GM19351 (cell line): ENCODE measurements at regions not wholly inside any gene's neighbourhood (a gene's known extent, or its start where the extent isn't known, plus 50 kb on each side); places are given as distances from the start of the nearest gene placed in this dataset.
"Not testable (repeated sequence)": the region's sequence is repeated elsewhere in the genome, so short reads cannot be mapped to it uniquely, and the experiment has no call there.

ENCODE experiments used
- ATAC-seq: cut with Tn5 transposase; IDR thresholded peaks from one replicate; pipeline ENCODE4 v1.9.1; 2021; ENCODE audit warnings: mild to moderate bottlenecking, moderate library complexity; ENCODE audit not compliant: unreplicated experiment

DNA sequence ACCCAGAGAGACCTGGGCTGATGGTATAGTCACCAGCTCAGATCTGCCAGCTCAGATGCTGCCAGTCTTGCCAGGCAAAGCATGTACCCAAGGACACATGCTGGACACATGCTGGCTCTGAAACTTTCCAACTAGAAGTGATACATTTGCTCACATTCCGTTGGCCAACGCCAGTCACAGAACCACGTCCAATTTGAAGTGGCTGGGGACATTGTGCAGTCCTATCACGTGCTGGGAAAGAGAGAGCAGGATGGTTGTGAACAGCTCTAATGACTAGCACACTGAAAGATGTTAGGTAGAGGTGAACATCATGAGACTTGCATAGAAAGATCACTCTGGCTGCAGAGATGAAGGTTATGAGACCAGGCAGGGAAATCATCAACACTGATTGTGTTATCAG lies 308.5 kb upstream of the ROPN1 start:
- ATAC-seq, result no peak

DNA sequence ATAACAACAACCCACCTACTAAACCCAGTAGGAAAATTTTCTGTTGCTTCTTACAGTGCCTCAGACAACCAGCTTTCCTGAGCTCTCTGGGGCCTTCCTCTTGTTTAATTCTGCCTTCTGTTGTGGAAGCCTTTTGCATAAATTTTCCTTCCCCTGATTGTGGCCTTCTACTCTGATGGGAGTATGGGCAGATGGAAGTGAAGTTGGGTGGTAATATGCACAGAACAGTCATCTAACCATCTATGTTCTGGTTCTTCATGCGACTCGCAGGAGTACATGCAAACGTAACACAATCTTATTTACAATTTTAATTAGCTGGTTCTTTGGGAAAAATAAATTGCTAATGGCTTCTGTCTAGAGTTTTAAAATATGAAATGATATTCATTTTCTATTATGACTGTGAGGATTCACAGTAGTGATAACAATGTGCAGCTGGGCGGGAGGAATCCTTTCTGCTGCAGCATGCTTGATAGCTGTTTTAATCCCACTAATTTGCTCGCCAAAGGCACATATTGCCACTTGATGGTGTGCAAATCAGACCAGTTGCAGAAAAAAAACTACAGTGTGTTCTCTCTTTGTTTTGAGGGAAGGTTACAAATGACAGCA lies 311.5 kb upstream of the ROPN1 start:
- ATAC-seq, result no peak

DNA sequence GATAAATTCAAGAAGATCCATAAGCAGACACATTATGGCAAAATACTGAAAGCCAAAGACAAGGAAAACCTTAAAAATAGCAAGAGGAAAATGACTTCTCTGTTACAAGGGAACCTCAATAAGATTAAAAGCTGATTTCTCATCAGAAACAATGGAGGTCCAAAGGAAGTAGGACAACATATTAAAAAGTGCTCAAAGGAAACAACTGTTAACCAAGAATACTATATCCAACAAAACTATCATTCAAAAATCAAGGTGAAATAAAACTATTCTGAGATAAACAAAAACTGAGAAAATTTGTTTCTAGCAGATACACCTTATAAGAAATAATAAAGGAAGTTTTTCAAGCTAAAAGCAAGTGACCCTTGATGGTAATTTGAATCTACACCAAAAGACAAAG lies 314.7 kb upstream of the ROPN1 start:
- ATAC-seq, result no peak

DNA sequence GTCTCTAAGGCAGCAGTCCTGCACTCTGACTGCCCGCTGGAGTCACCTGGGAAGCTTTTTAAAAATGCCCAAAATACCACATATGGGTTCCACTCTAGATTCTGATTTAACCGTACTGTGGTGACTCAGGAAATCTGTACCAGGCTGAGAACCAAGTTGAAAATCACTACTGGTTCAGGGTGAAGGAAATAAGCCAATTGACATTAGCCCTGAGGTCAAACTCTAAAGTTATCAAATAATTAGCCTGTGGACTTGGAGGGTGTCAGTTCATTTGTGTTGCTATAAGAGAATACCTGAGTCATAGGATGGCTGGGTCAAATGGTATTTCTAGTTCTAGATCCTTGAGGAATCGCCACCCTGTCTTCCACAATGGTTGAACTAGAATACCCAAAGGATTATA lies 321.7 kb upstream of the ROPN1 start:
- ATAC-seq, result no peak

DNA sequence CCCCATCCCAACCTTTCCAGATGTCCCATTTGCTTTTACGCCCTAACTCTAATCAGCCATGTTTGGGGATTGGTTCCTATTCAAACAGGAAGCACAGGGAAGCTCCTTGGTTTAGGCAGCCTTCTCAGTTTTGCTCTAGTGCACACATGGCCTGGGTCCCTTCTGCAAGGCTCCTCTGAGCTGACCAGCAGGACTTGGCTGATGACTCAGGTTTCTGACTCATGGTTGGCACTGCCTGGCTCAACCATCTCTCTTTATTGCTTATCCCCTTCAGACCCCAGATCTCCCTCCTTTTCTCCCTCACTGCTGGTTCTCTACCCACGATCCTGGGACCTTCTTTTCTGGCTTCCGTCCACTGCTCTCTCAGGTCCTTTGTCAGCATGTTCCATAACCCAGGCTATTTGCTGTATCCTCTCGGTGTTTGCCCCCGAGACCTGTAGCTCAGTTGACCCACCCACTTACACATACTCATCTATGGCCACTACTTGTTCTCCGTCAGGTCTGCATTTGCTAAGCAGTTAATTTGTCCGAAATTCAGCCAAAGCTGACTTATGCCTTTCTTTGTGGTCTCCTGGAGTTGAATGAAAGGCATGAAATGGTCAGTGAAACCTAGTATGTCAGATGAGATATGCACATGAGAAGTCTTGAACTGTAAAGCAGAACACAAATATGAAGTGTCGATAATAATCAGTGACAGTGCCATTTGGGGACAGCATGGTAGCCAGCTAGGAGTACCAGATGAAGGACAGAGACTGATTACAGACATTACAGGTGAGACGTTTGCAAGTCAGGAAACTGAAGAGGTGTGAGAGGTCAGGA lies 323.5 kb upstream of the ROPN1 start:
- ATAC-seq, result no peak

DNA sequence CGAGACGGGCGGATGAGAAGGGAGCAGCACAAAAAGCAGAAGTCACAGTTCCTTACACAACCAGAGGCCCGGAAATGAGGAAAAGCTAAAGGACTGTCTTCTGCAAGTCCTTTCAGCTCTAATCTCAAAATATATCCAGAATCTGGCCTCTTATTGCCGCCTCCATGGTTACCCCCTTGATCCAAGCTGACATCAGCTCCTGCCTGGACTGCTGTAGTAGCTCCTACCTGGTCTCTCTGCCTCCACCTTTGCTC lies 324.0 kb upstream of the ROPN1 start:
- ATAC-seq, result no peak

DNA sequence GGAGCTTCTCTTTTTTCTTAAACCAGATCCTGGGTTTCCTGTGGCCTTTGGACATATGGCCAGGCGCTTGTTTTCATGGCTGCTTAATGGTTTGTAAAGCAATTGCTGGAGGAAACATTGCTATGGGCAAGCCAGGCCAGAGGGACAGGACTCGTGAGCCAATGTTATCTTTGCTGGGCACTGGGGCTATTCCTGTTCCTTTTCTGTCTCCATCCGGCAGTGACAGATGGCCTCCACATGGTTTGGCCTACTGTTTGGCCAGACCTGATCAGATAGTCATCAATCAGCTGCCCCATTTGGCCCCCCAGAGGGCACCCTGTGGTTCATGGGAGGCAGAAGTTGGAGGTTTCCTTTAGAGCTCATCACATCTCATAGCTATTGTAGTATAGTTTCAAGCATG lies 326.1 kb upstream of the ROPN1 start:
- no peak for ATAC-seq

DNA sequence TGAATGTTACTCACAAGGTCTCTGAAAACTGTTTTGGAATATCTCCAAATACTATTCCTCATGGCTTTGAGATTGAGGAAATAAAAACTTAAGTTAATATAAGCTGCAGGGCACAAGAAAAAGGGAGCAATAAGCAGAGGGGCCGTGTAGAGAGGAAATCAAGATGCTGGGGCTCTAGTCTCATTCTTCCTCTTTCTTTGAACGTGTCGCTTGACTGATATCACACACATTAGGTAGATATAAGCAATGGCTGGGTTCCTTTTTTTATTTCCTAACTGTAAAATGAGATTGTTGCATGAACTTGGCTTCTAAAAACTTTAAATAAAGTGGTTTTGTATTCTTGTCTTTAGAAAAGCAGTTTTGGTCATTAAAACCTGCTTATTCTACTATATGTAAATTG lies 326.7 kb upstream of the ROPN1 start:
- no peak for ATAC-seq

DNA sequence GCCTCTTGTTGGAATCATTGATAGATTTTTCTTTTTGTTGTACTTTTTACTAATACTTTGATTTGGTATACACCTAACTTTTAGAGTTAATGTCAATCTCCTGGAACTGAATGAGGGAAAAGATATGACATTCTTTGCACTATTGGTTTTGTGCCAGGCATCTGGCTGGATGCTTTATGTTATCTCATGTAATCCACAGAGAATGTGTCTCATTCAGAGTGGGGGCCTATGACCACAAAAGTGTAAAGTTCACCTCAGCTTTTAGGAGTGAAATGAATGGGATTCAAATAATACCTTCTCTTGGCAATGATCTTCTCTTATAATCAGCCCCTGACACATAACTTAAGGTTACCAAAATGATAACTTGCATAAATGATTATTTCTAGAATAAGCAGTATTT lies 329.1 kb upstream of the ROPN1 start:
- no peak for ATAC-seq

DNA sequence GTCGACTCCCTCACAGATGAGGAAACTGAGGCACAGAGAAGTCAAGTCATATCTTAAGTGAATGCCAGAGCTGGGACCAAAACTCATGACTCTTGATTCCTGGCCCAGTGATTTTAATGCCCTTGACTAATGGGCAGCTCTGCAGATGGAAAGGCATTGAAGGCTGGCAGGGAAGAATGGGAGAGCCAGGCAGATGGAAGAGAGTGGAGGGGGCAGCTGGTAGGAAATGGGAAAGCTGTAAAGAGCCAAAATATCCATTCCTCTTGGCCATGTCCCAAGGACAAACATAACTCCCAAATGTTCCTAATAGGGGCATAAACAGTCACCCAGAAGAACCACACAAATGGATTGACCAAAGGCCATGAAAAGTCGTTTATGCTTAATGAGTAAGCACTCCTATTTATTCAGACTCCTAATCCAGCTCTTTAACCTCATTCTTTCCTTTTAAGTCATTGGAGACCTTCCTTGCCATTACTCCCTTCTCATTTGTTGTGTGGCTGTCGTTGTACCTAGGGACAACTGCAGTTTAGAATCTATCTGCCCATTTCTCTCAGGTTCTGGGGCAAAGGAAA lies 330.5 kb upstream of the ROPN1 start:
- no peak for ATAC-seq

DNA sequence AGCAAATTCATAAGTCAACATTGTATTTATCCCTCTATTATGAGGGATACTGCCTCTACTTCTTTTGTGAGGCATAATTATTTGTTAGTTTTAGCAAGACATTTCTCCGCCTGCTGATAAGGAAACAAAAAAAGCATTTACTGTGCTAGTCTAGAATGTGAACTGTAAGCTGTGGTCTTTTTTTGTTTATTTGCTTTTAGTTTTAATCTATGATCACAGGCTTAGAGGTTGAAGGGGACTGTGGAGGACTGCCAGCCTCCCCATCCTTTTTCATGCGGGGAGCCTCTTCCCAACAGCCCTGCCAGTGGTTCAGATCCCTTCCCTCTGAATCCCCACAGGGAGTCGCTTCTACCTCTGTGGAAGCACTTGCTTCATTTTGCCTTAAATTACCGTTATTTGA lies 331.0 kb upstream of the ROPN1 start:
- no peak for ATAC-seq

DNA sequence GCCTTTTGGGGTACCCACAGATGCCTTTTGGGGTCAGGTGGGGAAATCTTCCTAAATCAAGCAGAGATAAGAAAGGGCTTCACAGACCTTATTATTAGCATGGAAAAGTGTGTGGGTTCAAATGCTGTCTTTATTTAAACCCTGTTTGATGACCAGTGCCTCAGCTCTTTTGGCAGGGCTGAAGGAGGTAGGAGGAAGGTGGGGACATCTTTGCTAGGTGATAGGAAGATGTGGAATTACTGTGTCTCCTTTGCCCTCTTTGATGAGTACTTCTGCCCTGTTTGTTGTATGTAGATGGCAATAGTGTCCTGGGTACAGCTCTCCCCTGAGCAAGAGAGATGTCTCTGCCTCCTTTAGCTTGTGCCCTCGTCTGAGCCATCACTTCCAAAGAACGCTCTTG lies 333.3 kb upstream of the ROPN1 start:
- no peak for ATAC-seq

DNA sequence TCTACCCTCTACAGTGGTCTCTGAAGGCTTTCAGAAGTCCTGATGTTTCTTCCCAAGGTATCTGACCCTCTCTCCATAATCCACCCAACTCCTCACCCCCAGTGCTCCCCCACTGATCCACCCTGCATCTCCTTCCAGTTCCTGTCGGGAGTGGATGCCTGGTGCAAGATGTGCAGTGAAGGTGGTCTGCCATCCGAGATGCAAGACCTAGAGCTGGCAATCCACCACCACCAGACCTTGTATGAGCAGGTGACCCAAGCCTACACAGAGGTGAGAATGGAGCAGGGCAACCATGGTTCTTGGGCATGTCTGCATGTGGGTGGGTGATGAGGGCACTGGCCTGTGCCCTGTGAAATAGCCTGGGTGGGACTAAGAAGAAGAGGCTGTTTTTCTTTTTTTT lies 337.8 kb upstream of the ROPN1 start:
- no peak for ATAC-seq

DNA sequence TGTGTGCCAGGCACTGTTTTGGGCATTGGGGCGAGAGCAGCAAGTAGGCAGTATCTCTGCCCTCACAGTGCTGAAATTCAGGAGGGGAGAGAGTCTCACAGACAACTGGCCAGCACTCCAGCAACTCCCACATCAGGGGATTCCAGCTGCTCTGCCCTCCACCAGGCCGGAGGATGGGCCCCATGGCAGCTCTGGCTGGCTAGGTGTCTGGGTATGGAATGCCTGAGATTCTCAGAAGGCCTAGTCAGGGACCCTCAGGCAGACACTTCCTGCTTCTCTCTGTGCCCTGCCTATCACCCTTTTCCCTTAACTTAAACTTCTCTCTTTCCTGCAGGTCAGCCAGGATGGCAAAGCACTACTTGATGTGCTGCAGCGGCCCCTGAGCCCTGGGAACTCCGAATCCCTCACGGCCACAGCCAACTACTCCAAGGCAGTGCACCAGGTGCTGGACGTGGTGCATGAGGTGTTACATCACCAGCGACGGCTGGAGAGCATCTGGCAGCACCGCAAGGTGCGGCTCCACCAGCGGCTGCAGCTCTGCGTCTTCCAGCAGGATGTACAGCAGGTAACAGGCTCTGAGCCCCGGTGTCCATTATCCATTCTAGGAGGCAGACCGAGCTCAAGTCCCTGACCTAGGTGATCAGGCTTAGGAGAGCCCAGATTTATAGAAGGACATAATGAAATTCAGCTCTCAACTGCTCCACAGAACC lies 342.2 kb upstream of the ROPN1 start:
- no peak for ATAC-seq

DNA sequence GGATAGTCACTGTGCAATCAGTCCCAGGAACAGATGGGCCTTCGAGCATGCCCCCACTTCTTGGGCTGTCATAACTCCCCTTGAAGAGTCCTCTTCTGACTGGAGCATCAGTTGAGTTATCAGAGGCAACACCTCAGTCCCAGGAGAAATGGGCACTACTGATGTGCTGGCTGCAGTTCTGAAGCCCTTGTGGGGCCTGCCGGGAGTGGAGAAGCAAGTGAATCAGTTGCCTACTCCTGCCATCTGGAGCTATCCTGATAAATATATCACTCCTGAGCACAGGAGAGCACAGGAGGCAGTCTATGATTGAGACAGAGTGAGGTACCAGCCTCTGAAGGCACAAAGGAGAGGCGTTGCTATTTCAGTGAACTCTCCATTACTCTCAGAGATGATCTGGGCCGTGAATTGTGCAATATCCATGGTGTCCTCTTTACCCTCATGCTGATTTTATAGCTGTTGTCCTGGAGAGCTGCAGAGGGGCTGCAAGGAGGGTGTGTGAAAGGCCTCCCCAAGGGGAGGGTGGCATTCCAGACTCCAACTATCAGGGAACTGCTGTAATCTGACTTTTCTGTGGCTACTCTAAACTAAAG lies 344.2 kb upstream of the ROPN1 start:
- ATAC-seq, result no peak

DNA sequence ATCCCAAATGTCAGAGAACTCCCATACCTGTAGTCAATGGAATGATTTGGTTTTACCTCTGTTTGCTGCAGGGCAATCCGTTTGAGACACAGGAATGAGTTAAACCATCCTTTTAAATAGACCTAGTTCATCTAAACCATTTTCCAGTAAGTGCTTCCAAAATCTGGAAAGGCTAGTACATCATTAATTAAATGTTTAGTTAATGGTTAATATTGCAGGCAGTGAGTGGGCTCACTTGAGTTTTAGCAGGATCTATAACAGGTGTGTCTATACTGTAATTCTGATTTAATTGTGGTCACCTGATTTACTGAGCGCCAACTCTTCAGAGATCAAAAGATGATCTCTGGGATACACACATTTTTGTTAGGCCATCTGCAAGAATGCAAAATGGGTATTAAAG lies 353.9 kb upstream of the ROPN1 start:
- no peak for ATAC-seq

DNA sequence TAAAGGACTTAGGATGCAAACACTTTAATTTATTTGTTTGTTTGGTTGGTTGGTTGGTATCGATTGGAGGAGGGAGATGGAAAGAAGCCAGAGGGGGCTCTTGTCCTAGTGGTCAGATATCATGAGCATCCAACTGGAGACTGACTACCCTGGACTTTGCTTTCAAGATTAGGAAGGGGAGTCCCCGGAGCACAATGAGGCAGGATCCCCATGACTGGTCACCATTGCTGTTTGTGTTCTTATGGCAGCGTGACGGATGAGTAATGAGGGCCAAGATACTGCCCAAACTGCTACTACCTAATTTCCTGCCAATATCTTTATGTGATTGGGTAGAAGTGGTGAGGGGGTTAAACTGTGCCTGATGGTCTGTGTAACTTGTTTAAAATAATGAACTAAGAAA lies 354.6 kb upstream of the ROPN1 start:
- ATAC-seq, result no peak

DNA sequence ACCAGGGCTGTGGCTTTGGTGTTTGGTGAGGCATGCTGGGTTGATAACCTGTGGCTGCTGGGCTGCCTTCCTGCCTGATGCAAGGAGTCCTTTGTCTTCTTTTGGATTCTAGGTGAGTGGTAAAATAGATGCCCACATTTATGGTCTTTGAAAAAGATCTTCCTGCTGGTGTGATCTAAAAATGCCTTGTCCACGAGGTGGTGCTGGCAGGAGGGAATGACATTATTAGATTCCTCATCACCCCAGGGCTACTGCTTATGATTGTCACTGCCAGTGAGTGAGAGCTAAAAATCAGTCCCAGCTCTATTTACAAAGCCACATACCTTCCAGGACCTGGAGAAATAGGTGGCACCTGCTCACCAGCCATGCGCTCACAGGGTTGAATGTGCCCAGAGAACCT lies 355.5 kb upstream of the ROPN1 start:
- ATAC-seq, result no peak

DNA sequence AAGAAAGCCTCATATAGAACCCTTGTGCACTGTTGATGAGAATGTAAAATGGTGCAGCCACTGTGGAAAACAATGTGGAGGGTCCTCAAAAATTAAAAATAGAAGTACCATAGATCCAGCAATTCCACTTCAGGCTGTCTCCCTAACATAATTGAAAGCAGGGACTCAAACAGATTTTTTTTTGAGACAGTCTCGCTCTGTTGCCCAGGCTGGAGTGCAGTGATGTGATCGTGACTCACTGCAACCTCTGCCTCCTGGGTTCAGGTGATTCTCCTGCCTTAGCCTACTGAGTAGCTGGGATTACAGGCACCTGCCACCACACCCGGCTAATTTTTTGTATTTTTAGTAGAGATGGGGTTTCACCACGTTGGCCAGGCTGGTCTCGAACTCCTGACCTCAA lies 356.6 kb upstream of the ROPN1 start:
- not testable (repeated sequence) for ATAC-seq

DNA sequence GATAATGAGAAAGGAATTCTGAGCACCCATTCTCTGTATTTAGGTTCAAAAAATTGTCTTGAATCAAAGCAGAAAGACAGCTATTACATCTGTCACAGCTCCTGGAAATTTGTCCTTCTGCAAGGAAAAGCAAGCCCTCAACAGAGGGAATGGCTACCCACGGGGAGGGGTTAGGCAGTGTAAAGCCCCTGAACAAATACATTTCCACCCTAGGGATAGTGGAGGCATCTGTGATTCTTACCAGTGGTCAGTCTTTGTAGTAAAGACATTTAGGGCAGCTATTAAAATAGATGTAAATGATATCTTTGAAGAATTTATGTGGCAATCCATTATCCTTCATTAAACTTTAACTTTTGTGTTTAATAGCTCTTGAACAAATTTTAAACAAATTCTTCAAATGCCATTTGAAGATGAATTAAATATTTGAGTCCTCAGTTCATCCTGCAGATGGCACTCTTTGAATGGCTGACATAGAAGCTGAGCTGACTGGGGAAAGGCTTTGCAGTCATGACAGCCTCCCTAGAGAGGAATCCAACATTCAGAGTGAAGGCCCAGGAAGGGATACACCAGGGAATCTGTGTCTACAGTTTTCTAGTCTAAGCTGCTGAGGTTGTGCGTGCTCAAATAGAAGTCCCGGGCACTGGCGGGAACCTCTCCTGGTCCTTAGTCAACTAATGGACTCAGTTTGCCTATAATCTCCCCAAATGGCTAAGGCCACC lies 359.7 kb upstream of the ROPN1 start:
- no peak for ATAC-seq

DNA sequence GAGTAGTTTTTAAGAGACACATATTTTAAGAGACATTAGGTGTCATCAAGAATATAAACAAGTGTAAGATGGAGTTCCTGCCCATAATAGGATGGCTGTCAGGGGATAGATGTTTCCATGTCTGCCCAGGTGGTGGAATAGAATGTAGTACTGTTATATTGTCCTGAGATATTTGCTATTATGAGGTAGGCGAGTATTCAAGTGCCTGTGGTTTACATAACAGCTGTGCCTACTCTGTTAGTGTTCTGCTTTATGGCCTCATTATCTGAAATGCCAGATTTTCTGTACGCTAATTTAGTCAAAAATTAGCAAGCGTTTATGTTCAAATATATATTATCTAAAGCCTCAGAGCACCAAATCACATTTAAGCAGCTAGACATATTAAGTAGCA lies 360.2 kb upstream of the ROPN1 start:
- no peak for ATAC-seq
